ENCODE measurements at regions not wholly inside any gene's neighbourhood (a gene's known extent, or its start where the extent isn't known, plus 50 kb on each side); places are given as distances from the start of the nearest gene placed in this dataset.

- TF ChIP-seq RAD21 (IDR thresholded peaks at IDR 0.05 in 1 of 2, conservative IDR thresholded peaks at IDR 0.05 in 1 of 2; ENCODE audit: low read depth in 2 of 2, low read length in 2 of 2) (no peak), POLR2A (IDR thresholded peaks at IDR 0.05; ENCODE audit: control extremely low read depth in 1 of 2, low read depth in 2 of 2, low read length in 2 of 2) (no peak), CTCF (IDR thresholded peaks at IDR 0.05; ENCODE audit: control extremely low read depth in 1 of 3, insufficient read depth in 1 of 3, low read depth in 1 of 3, low read length in 3 of 3) (no peak), SP2 (IDR thresholded peaks at IDR 0.05; ENCODE audit: low read length) (no peak), BRCA1 (IDR thresholded peaks at IDR 0.05; ENCODE audit: low read depth, low read length) (no peak), ATF3 (IDR thresholded peaks at IDR 0.05; ENCODE audit: insufficient read depth, low read depth, low read length) (no peak)
Observed at GRCh38 chr5:51109786-51110410, 273.4 kb upstream of the ISL1 start.

Measured in H1 (cell line).